GM21390 (cell line): ENCODE measurements at regions not wholly inside any gene's neighbourhood (a gene's known extent, or its start where the extent isn't known, plus 50 kb on each side); places are given as distances from the start of the nearest gene placed in this dataset.

Experiments
- ATAC-seq: cut with Tn5 transposase; IDR thresholded peaks from one replicate; pipeline ENCODE4 v1.9.1; 2021; ENCODE audit not compliant: unreplicated experiment

DNA sequence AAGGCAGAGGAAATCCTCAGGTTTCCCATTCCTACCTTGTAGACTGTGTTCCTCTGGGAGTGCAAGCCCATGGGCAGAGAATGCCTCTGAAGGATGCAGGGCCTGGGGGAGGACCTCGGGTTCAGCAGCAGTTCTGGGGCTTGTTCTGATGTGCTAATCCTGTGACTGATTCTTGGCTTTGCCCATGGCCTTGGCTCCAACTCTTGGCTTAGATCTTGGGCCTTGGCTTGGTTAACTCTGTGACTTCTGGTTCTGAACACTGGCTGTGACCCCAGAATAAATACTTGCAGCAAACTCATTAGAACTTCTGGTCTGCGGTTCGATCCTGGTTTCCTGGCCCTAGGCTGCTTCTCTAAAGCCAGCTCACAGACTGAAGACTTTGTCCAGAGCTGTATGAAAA, 366.9 kb upstream of the ZEB2 start:
- ATAC-seq, result no peak

DNA sequence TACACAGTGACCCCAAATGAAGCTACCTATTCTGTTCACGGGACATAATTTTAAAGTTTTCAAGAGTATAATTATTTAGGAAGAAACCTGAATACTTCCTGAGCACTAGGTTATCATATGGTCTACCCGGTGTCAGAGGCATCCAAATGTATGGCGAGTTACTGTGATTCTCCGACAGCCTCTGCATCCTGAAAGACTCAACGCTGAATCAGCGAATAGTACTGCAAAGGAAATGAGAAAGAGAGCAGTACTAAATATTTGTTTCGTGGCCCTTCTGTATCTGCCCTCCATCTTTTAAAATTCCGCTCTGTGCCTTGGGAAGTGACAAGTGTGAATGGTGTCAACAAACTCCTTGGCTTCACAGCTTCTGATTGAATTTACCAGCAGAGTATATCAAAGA, 358.0 kb upstream of the ZEB2 start:
- no peak for ATAC-seq

GRCh38 chr2:144876013-144876412, 356.1 kb upstream of the ZEB2 start:
- ATAC-seq, result no peak

DNA sequence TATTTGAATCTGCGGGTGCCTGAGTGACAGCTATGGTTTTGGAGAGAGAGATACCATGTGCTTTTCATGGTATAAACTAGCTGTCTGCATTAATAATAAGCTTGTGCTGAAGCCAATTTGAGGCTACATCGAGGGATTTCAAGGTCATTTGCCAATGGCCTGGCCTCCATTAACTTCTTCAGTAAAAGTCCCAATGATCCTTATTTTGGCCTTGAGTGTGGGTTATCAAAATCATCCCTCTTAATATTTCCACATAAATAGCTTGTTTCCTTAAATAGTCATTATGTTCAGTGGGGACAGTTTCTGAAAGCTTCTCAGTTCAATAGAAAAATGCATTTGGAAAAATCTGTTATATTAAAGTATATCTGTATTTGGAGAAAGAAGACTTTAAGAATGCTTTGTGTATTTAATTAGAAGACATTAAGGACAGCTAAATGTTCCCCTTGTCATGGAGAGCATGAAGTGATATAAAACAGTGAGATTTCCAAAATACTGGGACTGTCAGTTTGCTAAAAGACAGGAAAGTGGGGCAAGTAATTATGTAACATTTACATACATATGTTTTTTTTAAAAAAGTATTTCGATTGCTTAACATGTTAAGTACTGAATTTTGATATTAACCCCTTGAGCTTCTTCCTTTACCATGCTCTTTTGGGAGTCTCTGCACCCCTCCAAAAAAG, 355.5 kb upstream of the ZEB2 start:
- no peak for ATAC-seq

GRCh38 chr2:144865670-144866069, 345.8 kb upstream of the ZEB2 start:
- no peak for ATAC-seq

- no peak for ATAC-seq
These were observed 339.8 kb upstream of the ZEB2 start for GRCh38 chr2:144859716-144860115.

- ATAC-seq, result no peak
These were observed 338.3 kb upstream of the ZEB2 start for GRCh38 chr2:144858211-144858610.

GRCh38 chr2:144854596-144854995, 334.7 kb upstream of the ZEB2 start:
- ATAC-seq, result no peak

GRCh38 chr2:144849612-144850011, 329.7 kb upstream of the ZEB2 start:
- ATAC-seq, result no peak

GRCh38 chr2:144848423-144848822, 328.5 kb upstream of the ZEB2 start:
- no peak for ATAC-seq

- ATAC-seq, result no peak
These were observed 327.6 kb upstream of the ZEB2 start for GRCh38 chr2:144847347-144848080.

GRCh38 chr2:144836635-144837350, 316.9 kb upstream of the ZEB2 start:
- no peak for ATAC-seq

DNA sequence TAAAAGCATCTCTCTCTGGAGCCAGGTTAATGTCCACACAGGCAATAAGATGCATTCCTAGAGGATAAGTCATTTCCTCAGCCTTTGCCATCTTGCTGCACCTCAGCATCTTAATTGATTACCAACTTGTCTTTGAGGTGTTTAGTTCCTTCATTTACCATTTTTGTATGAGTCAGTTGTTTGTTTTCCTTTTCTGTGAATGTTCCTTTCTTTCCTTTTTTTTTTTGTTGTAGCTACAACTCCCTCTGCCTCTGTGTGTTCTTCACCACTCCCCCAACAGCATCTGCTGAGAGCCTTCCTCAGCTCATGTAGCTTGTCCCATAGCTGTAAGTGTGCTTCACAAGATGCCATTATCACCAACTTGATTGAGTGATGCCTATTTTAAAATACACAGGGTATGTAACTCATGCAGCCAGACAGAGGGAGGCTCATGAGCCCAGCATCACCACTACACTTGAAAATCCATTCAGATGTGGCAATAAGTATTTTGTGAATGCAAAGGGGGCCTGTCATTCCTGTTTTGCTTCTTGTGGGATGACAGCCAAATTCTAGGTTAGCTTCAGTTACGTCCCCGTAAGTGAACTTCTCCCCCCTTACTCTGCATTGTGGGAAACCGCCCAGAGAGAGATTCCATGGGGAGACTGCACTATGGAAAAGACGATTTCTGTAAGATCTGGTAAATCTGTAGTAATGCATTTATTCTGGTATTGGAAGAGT, 315.9 kb upstream of the ZEB2 start:
- ATAC-seq, result no peak

DNA sequence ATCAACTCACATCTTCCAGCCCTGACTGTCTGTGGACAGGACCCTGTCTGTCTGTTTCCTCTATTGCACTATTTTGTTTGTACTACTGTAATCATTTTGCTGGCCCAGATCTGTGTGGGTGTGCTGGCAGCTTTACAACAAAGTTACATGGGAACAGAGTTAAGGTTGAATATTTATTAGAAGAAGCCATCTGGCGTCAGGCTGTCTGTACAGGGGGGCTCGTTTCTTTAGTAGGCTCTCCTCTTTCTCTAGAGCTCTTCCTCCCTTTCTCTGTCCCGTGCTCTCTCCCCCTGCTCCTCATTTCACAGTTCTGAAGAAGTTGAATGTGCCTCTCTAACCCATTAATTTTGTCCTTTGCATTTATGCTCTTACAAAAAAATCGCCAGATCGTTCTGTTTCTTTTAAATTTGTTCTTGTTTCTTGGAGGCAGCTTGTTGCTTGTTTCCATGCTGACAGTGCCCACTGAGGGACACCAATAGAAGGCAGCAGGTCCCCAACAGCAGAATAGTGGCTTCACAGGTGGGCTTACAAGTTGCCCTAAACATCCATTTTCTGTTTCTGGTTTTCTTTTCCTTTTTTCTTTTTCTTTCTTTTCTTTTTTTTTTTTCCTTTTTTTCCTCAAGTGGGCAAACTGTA, 315.2 kb upstream of the ZEB2 start:
- ATAC-seq, result no peak

- no peak for ATAC-seq
These were observed 314.4 kb upstream of the ZEB2 start for GRCh38 chr2:144834363-144834762.

GRCh38 chr2:144833075-144833637, 313.2 kb upstream of the ZEB2 start:
- no peak for ATAC-seq

DNA sequence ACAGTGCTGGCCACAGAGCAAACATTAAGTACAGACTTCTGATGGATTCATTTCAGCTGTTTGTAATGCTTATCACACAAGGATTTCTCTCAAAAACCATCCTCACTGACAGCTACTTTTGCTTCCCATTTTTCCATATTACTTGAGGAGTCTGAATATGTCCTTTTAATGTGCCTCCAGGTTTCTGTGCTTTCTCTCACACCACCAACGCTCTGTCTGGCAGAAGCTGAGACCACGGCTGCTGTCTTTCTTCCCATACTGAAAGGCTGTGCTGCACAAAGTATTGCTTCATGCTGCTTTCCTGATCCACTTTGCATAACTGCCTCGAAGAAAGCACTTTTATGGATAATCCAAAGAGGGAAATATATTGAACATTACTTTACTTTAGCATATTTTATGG, 312.1 kb upstream of the ZEB2 start:
- ATAC-seq, result no peak

DNA sequence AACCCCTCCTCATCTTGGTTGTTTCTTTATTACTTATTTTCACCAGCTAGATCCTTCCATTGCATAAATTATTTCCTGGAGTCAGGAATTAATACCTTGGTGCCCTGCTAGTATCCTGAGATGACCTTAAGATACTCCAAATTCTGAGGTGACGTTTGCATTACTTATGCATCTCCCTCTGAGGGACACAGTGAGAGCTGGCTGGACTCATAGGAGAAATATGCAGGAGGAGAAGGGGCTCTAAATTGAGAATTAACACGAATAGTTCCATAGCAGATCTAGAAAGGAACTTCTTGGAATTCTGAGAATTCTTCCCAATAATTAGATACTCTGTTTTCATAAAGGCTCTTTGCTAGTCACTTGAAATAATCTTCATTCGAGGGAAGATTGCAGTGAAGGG, 310.6 kb upstream of the ZEB2 start:
- no peak for ATAC-seq

GRCh38 chr2:144827404-144827803, 307.5 kb upstream of the ZEB2 start:
- no peak for ATAC-seq

- ATAC-seq, result no peak
These were observed 306.2 kb upstream of the ZEB2 start for GRCh38 chr2:144826105-144826504.
